ENCODE measurements at regions not wholly inside any gene's neighbourhood (a gene's known extent, or its start where the extent isn't known, plus 50 kb on each side); places are given as distances from the start of the nearest gene placed in this dataset.

- no peak for TF ChIP-seq RNF2 (IDR thresholded peaks at IDR 0.05; ENCODE audit: borderline replicate concordance, low read depth, low read length, missing control alignments, poor library complexity, severe bottlenecking)
- no peak for TF ChIP-seq TAF1 (IDR thresholded peaks at IDR 0.05; ENCODE audit: low read depth, low read length)
- no peak for TF ChIP-seq KDM5A (IDR thresholded peaks at IDR 0.05; ENCODE audit: low read length)
- TF ChIP-seq NANOG (IDR thresholded peaks at IDR 0.05; ENCODE audit: insufficient read depth, low read depth, low read length, poor library complexity, severe bottlenecking), result no peak
- no peak for TF ChIP-seq RBBP5 (IDR thresholded peaks at IDR 0.05; ENCODE audit: borderline replicate concordance, low read depth, low read length)
- TF ChIP-seq JUND (IDR thresholded peaks at IDR 0.05; ENCODE audit: low read length), result no peak
Measured at GRCh38 chr10:107687701-107688100, 523.2 kb upstream of the SORCS1 start (continued).
